GM12891 (cell line): ENCODE measurements at regions not wholly inside any gene's neighbourhood (a gene's known extent, or its start where the extent isn't known, plus 50 kb on each side); places are given as distances from the start of the nearest gene placed in this dataset.

Experiments used
- PAX5 ChIP-seq: IDR thresholded peaks from 2 replicates; pipeline ENCODE4 v1.6.1; 2011; ENCODE audit warnings: low read length, moderate library complexity, mild to moderate bottlenecking; ENCODE audit not compliant: insufficient read depth, severe bottlenecking
- POLR2A ChIP-seq: IDR thresholded peaks from 2 replicates; pipeline ENCODE4 v1.6.1; 2011; ENCODE audit warnings: low read depth, low read length, control low read depth
- POLR2AphosphoS5 ChIP-seq: IDR thresholded peaks from 2 replicates; pipeline ENCODE4 v1.6.1; 2011; ENCODE audit warnings: low read depth, low read length, control low read depth
- SPI1 ChIP-seq: IDR thresholded peaks from 2 replicates; pipeline ENCODE4 v1.6.1; 2011; ENCODE audit warnings: low read depth, low read length, control low read depth
- TAF1 ChIP-seq: IDR thresholded peaks from 2 replicates; pipeline ENCODE4 v1.6.1; 2011; ENCODE audit warnings: low read depth, low read length, control low read depth

- TF ChIP-seq POLR2AphosphoS5 (no peak), SPI1 (no peak), POLR2A (no peak), PAX5 (no peak), TAF1 (no peak)
Observed at GRCh38 chr4:60116592-60116991, 1083.5 kb upstream of the ADGRL3 start.
